Keratinocyte (primary cell): ENCODE measurements at regions not wholly inside any gene's neighbourhood (a gene's known extent, or its start where the extent isn't known, plus 50 kb on each side); places are given as distances from the start of the nearest gene placed in this dataset.

Source experiments
- DNase-seq: peaks from one replicate; pipeline ENCODE4 v3.0.0-alpha.2; 2011; ENCODE audit warnings: low read depth, missing footprints, low spot score
- FAIRE-seq: peaks from 2 replicates; lab custom pipeline; 2011; peaks lifted over from hg19 to GRCh38; lab: Jason Lieb, UNC
- H2AFZ ChIP-seq: 2 replicates; pipeline ENCODE4 v1.6.0; 2012; ENCODE audit warnings: low read length, control low read depth, inconsistent platforms; ENCODE audit not compliant: control insufficient read depth
- H3K27ac ChIP-seq: 2 replicates; pipeline ENCODE4 v1.5.1; 2011; ENCODE audit warnings: low read length; ENCODE audit not compliant: control insufficient read depth, insufficient read depth
- H3K27me3 ChIP-seq: 3 replicates; pipeline ENCODE4 v1.6.0; 2011; ENCODE audit warnings: low read length; ENCODE audit not compliant: control insufficient read depth, insufficient read depth; ENCODE audit errors: extremely low read depth
- H3K36me3 ChIP-seq, 2 experiments: 2 replicates in 1 of 2; 3 replicates in 1 of 2; pipeline ENCODE4 v1.5.1; 2011; ENCODE audit warnings: low read length in 2 of 2, mild to moderate bottlenecking in 1 of 2; ENCODE audit not compliant: control insufficient read depth in 2 of 2, insufficient read depth in 2 of 2; ENCODE audit errors: extremely low read depth in 1 of 2
- H3K4me1 ChIP-seq: 3 replicates; pipeline ENCODE4 v1.5.1; 2011; ENCODE audit warnings: low read length; ENCODE audit not compliant: control insufficient read depth, insufficient read depth; ENCODE audit errors: extremely low read depth
- H3K4me2 ChIP-seq: 3 replicates; pipeline ENCODE4 v1.6.0; 2011; ENCODE audit warnings: low read depth, low read length; ENCODE audit not compliant: control insufficient read depth, insufficient read depth; ENCODE audit errors: extremely low read depth
- H3K4me3 ChIP-seq, 3 experiments: fragments of 200-600 bp in 1 of 3; sonication (generic) in 1 of 3; 2 replicates in 2 of 3; 3 replicates in 1 of 3; pipeline ENCODE4 v1.5.1; 2011 to 2016; ENCODE audit warnings: low read length in 3 of 3, mild to moderate bottlenecking in 3 of 3, control low read depth in 2 of 3, inconsistent platforms in 1 of 3, low read depth in 1 of 3, mixed read lengths in 1 of 3, mixed run types in 1 of 3, moderate library complexity in 1 of 3; ENCODE audit not compliant: control insufficient read depth in 2 of 3, insufficient read depth in 2 of 3; ENCODE audit errors: extremely low read depth in 1 of 3
- H3K79me2 ChIP-seq: 2 replicates; pipeline ENCODE4 v1.6.0; 2012; ENCODE audit warnings: low read length; ENCODE audit not compliant: control insufficient read depth, insufficient read depth
- H3K9ac ChIP-seq: 3 replicates; pipeline ENCODE4 v1.6.0; 2011; ENCODE audit warnings: low read length; ENCODE audit not compliant: control insufficient read depth, insufficient read depth; ENCODE audit errors: extremely low read depth
- H3K9me1 ChIP-seq: 3 replicates; pipeline ENCODE4 v1.6.0; 2011; ENCODE audit warnings: low read length; ENCODE audit not compliant: control insufficient read depth, insufficient read depth; ENCODE audit errors: extremely low read depth
- H3K9me3 ChIP-seq: 2 replicates; pipeline ENCODE4 v1.5.1; 2012; ENCODE audit warnings: low read depth, low read length; ENCODE audit not compliant: control insufficient read depth
- H4K20me1 ChIP-seq: 3 replicates; pipeline ENCODE4 v1.6.0; 2011; ENCODE audit warnings: low read length; ENCODE audit not compliant: control insufficient read depth, insufficient read depth; ENCODE audit errors: extremely low read depth
- CTCF ChIP-seq, 3 experiments: IDR thresholded peaks in 1 of 3; conservative IDR thresholded peaks in 1 of 3; optimal IDR thresholded peaks in 1 of 3; 2 replicates in 2 of 3; 3 replicates in 1 of 3; pipeline versions ENCODE3 to v1.5.1; 2011; ENCODE audit warnings: low read length in 3 of 3, mild to moderate bottlenecking in 3 of 3, moderate library complexity in 2 of 3, control low read depth in 1 of 3, inconsistent platforms in 1 of 3; ENCODE audit not compliant: insufficient read depth in 2 of 3; ENCODE audit errors: extremely low read depth in 1 of 3
- EZH2 ChIP-seq: IDR thresholded peaks from one replicate; pipeline ENCODE4 v1.6.1; 2012; ENCODE audit warnings: inconsistent platforms, mild to moderate bottlenecking, low read length, moderate library complexity
- dilution Hi-C: fragments of 300-500 bp; cut with MboI; formaldehyde crosslinking; loops from one replicate; pipeline ENCODE4 v1.7.0; 2020; ENCODE audit warnings: low sequenced_read_pairs; ENCODE audit not compliant: extremely low pct_ligation_motif_present

- H3K9me3 ChIP-seq, result no peaks in the 10 kb centered on the region
- H3K27me3 ChIP-seq, result no peaks in the 10 kb centered on the region
- H3K4me1 ChIP-seq, result peaks cover 66% of the 10 kb centered on the region
- no peaks in the 10 kb centered on the region for H3K79me2 ChIP-seq
- no peaks in the 10 kb centered on the region for H3K9me1 ChIP-seq
- dilution Hi-C loops, result no loop called here
- no peak overlapping the region for H3K27ac ChIP-seq
- no peaks in the 10 kb centered on the region for H4K20me1 ChIP-seq
- no peak overlapping the region for H2AFZ ChIP-seq
- DNase-seq, result no peak
- no peak overlapping the region for H3K4me2 ChIP-seq
- no peaks in the 10 kb centered on the region for H3K36me3 ChIP-seq
- H3K4me3 ChIP-seq, result no peak overlapping the region
- TF ChIP-seq EZH2, result no peak
- no peak for TF ChIP-seq CTCF (optimal IDR thresholded peaks at IDR 0.05 in 1 of 3, IDR thresholded peaks at IDR 0.05 in 1 of 3, conservative IDR thresholded peaks at IDR 0.05 in 1 of 3; ENCODE audit: extremely low read depth in 1 of 3, insufficient read depth in 2 of 3, low read length in 3 of 3)
- no peak for FAIRE-seq
- H3K9ac ChIP-seq, result no peak overlapping the region
Measured at GRCh38 chr2:220509096-220509757, 881.8 kb downstream of the SLC4A3 start.

GRCh38 chr2:220509966-220510365 is 882.5 kb downstream of the SLC4A3 start:
- Histone ChIP-seq H3K27me3 (no peaks in the 10 kb centered on the region), H3K9ac (no peak overlapping the region), H2AFZ (no peak overlapping the region), H3K4me3 (no peak overlapping the region), H4K20me1 (no peaks in the 10 kb centered on the region), H3K79me2 (no peaks in the 10 kb centered on the region), H3K27ac (no peak overlapping the region), H3K36me3 (no peaks in the 10 kb centered on the region), H3K9me3 (no peaks in the 10 kb centered on the region), H3K4me1 (peaks cover 64% of the 10 kb centered on the region), H3K4me2 (no peak overlapping the region), H3K9me1 (no peaks in the 10 kb centered on the region)
- FAIRE-seq, result peak; percentile 44
- dilution Hi-C loops, result no loop called here
- TF ChIP-seq EZH2 (no peak), CTCF (optimal IDR thresholded peaks at IDR 0.05 in 1 of 3, IDR thresholded peaks at IDR 0.05 in 1 of 3, conservative IDR thresholded peaks at IDR 0.05 in 1 of 3; ENCODE audit: extremely low read depth in 1 of 3, insufficient read depth in 2 of 3, low read length in 3 of 3) (no peak)
- no peak for DNase-seq
